BE2C (cell line): ENCODE measurements at regions not wholly inside any gene's neighbourhood (a gene's known extent, or its start where the extent isn't known, plus 50 kb on each side); places are given as distances from the start of the nearest gene placed in this dataset.
"Not testable (repeated sequence)": the region's sequence is repeated elsewhere in the genome, so short reads cannot be mapped to it uniquely, and the experiment has no call there.

Experiments
- DNase-seq: peaks from one replicate; pipeline ENCODE4 v3.0.0-alpha.2; 2020
- H3K27me3 ChIP-seq: fragments of 250-450 bp; sonication (Bioruptor Pico); 2 replicates; pipeline ENCODE4 v1.5.1; 2020; ENCODE audit warnings: mild to moderate bottlenecking
- H3K36me3 ChIP-seq: fragments of 250-450 bp; sonication (Bioruptor Pico); 2 replicates; pipeline ENCODE4 v1.5.1; 2020; ENCODE audit warnings: mild to moderate bottlenecking
- H3K4me1 ChIP-seq: fragments of 250-450 bp; sonication (Bioruptor Pico); 2 replicates; pipeline ENCODE4 v1.5.1; 2020
- H3K4me3 ChIP-seq: 2 replicates; pipeline ENCODE4 v1.5.1; 2011; ENCODE audit warnings: low read depth, low read length
- H3K9me3 ChIP-seq: fragments of 250-450 bp; sonication (Bioruptor Pico); 2 replicates; pipeline ENCODE4 v1.5.1; 2020
- CTCF ChIP-seq: IDR thresholded peaks from 2 replicates; pipeline ENCODE4 v1.5.1; 2012; ENCODE audit warnings: mild to moderate bottlenecking, low read depth, low read length

DNA sequence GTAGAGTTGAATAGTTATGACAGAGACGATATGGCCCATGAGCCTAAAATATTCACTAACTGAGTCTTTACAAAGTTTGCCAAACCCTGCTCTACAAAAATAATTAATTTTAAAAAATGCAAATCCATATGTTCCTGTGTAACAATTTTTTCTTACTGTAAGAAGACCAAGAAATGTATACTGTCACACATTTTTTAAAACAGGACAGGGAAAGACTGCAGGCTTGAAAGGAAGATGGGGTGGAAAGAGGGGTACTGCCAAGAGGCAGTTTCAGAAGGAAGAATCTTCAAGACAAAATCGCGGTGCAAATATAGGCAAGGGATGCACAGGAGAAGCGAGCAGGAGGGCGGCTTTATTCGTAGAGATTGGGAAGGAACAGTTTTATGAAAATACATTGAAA is 115.7 kb upstream of the KLHL1 start:
- no peak for DNase-seq
- Histone ChIP-seq H3K36me3 (no peaks in the 10 kb centered on the region), H3K27me3 (no peaks in the 10 kb centered on the region), H3K9me3 (no peaks in the 10 kb centered on the region), H3K4me3 (no peak overlapping the region), H3K4me1 (no peaks in the 10 kb centered on the region)
- no peak for TF ChIP-seq CTCF

GRCh38 chr13:70222926-70223325 is 114.7 kb upstream of the KLHL1 start:
- Histone ChIP-seq H3K4me1 (no peaks in the 10 kb centered on the region), H3K36me3 (no peaks in the 10 kb centered on the region), H3K4me3 (no peak overlapping the region), H3K27me3 (no peaks in the 10 kb centered on the region), H3K9me3 (no peaks in the 10 kb centered on the region)
- no peak for DNase-seq
- TF ChIP-seq CTCF: no peak

- no peak for DNase-seq
Measured at GRCh38 chr13:70218618-70219017, 110.4 kb upstream of the KLHL1 start.

DNA sequence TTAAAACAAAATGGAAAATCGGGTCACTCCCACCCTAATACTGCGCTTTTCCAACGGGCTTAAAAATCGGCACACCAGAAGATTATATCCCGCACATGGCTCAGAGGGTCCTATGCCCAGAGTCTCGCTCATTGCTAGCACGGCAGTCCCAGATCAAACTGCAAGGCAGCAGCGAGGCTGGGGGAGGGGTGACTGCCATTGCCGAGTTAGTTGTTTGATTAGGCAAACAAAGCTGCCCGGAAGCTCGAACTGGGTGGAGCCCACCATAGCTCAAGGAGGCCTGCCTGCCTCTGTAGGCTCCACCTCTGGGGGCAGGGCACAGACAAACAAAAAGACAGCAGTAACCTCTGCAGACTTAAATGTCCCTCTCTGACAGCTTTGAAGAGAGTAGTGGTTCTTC is 100.7 kb upstream of the KLHL1 start:
- not testable (repeated sequence) for H3K9me3 ChIP-seq, H3K36me3 ChIP-seq, DNase-seq, H3K4me1 ChIP-seq, H3K4me3 ChIP-seq, H3K27me3 ChIP-seq

More at GRCh38 chr13:70218618-70219017, 110.4 kb upstream of the KLHL1 start:
- H3K27me3 ChIP-seq: no peaks in the 10 kb centered on the region
- no peak for TF ChIP-seq CTCF
- H3K4me3 ChIP-seq: no peak overlapping the region
- H3K36me3 ChIP-seq: no peaks in the 10 kb centered on the region
- H3K4me1 ChIP-seq: no peaks in the 10 kb centered on the region
- H3K9me3 ChIP-seq: no peaks in the 10 kb centered on the region

DNA sequence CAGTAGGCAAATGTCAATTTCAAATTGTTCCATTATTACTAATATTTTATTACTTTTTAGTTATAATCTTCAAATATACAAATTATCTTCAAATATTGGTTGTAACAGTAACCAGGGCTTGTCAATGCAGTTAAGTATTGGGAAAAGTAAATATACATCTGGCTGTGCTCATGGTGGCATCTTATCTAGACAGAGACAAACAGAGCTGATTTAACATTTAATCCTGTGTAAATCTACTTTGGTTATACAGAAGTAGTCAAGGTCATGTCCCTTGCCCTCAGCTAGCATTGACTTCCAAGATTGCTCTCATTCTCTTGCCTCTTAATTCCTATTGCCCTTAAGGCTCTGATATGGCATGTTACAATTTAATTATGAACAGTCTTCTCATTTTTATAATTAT is 98.4 kb upstream of the KLHL1 start:
- Histone ChIP-seq H3K9me3 (no peaks in the 10 kb centered on the region), H3K36me3 (no peaks in the 10 kb centered on the region), H3K4me3 (no peak overlapping the region), H3K27me3 (no peaks in the 10 kb centered on the region), H3K4me1 (no peaks in the 10 kb centered on the region; the same call in 1 of the 2 replicates)
- no peak for DNase-seq
- no peak for TF ChIP-seq CTCF

GRCh38 chr13:70203661-70204229 is 95.5 kb upstream of the KLHL1 start:
- DNase-seq: peak; percentile 28
- TF ChIP-seq CTCF: no peak
- H3K4me1 ChIP-seq: no peaks in the 10 kb centered on the region; the same call in 1 of the 2 replicates
- no peaks in the 10 kb centered on the region for H3K9me3 ChIP-seq
- no peaks in the 10 kb centered on the region for H3K36me3 ChIP-seq
- no peaks in the 10 kb centered on the region for H3K27me3 ChIP-seq
- no peak overlapping the region for H3K4me3 ChIP-seq

DNA sequence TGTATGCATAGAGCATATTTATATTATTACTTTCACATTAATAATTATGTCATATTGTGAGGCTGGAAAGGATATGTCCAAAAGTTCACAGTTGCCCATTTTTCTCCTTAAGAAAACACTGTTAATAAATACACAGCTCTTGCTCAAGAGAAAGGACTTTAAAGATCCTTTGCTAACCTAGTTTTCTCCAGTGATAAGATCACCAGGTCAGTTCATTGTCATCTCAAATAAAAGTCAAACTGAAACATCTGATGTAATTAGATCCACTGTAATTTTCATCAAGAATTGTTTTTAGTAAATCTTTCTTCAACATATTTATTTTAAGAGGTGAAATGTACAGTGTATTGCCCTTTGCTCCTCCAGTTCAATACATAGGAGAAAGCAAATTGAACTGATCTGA is 82.8 kb upstream of the KLHL1 start:
- H3K36me3 ChIP-seq: no peaks in the 10 kb centered on the region
- H3K4me1 ChIP-seq: peaks cover 15% of the 10 kb centered on the region
- DNase-seq: no peak
- no peaks in the 10 kb centered on the region; the same call in 1 of the 2 replicates for H3K9me3 ChIP-seq
- no peak overlapping the region for H3K4me3 ChIP-seq
- TF ChIP-seq CTCF: no peak
- no peaks in the 10 kb centered on the region for H3K27me3 ChIP-seq
